ENCODE measurements at regions not wholly inside any gene's neighbourhood (a gene's known extent, or its start where the extent isn't known, plus 50 kb on each side); places are given as distances from the start of the nearest gene placed in this dataset.

- DNase-seq (ENCODE audit: low read depth in 3 of 3) = no peak
Observed at GRCh38 chr14:65223636-65224035, 121.3 kb upstream of the MAX start.

GRCh38 chr14:65224799-65225198, 122.5 kb upstream of the MAX start:
- DNase-seq (ENCODE audit: low read depth in 3 of 3) = no peak

- no peak for DNase-seq (ENCODE audit: low read depth in 3 of 3)
Observed at GRCh38 chr14:65225299-65226159, 123.2 kb upstream of the MAX start.

- no peak for DNase-seq (ENCODE audit: low read depth in 3 of 3)
Observed at GRCh38 chr14:65226824-65227604, 124.7 kb upstream of the MAX start.

GRCh38 chr14:65228436-65228835, 126.1 kb upstream of the MAX start:
- DNase-seq (ENCODE audit: low read depth in 3 of 3) = no peak

- no peak for DNase-seq (ENCODE audit: low read depth in 3 of 3)
Observed at GRCh38 chr14:65228956-65229747, 126.8 kb upstream of the MAX start.

- peak in 1 of 3 experiments; percentile 30 for DNase-seq (ENCODE audit: low read depth in 3 of 3)
Observed at GRCh38 chr14:65229748-65230728, 127.7 kb upstream of the MAX start.

GRCh38 chr14:65231286-65231980, 129.1 kb upstream of the MAX start:
- DNase-seq (ENCODE audit: low read depth in 3 of 3) = no peak

- DNase-seq (ENCODE audit: low read depth in 3 of 3) = no peak
Observed at GRCh38 chr14:65234752-65235361, 132.5 kb upstream of the MAX start.

GRCh38 chr14:65237023-65237814, 134.9 kb upstream of the MAX start:
- no peak for DNase-seq (ENCODE audit: low read depth in 3 of 3)

- no peak for DNase-seq (ENCODE audit: low read depth in 3 of 3)
Observed at GRCh38 chr14:65237941-65238340, 135.6 kb upstream of the MAX start.

- no peak for DNase-seq (ENCODE audit: low read depth in 3 of 3)
Observed at GRCh38 chr14:65238456-65238855, 136.1 kb upstream of the MAX start.

- no peak for DNase-seq (ENCODE audit: low read depth in 3 of 3)
Observed at GRCh38 chr14:65239143-65239937, 137.0 kb upstream of the MAX start.

- no peak for DNase-seq (ENCODE audit: low read depth in 3 of 3)
Observed at GRCh38 chr14:65239938-65240296, 137.6 kb upstream of the MAX start.

- DNase-seq (ENCODE audit: low read depth in 3 of 3) = no peak
Observed at GRCh38 chr14:65241125-65241752, 138.9 kb upstream of the MAX start.

- DNase-seq (ENCODE audit: low read depth in 3 of 3) = no peak
Observed at GRCh38 chr14:65242732-65243134, 140.4 kb upstream of the MAX start.

GRCh38 chr14:65243766-65244442, 141.6 kb upstream of the MAX start:
- no peak for DNase-seq (ENCODE audit: low read depth in 3 of 3)

All from stimulated activated CD4-positive, alpha-beta T cell treated with anti-CD3 and anti-CD28 coated beads, TNF-alpha, amount 100 ng/mL, for 24 hours (primary cell).